Liver (tissue), 8 donors: ENCODE measurements at regions not wholly inside any gene's neighbourhood (a gene's known extent, or its start where the extent isn't known, plus 50 kb on each side); places are given as distances from the start of the nearest gene placed in this dataset.

Experiments used
- DNase-seq: peaks from one replicate; pipeline ENCODE4 v3.0.0-alpha.2; 2017; ENCODE audit warnings: low spot score
- H3K27ac ChIP-seq, 2 donors: one replicate each; pipeline ENCODE4 v1.7.0; 2013; ENCODE audit warnings: inconsistent platforms in 2 of 2, low read length in 2 of 2, control low read depth in 1 of 2, low read depth in 1 of 2, mild to moderate bottlenecking in 1 of 2
- H3K27me3 ChIP-seq, 4 donors: one replicate each; pipeline versions ENCODE4 v1.6.1 to v1.7.0; 2013; ENCODE audit warnings: low read length in 3 of 4, inconsistent platforms in 1 of 4, mild to moderate bottlenecking in 1 of 4, moderate library complexity in 1 of 4; ENCODE audit not compliant: control insufficient read depth in 4 of 4, insufficient read depth in 4 of 4
- H3K36me3 ChIP-seq, 4 donors: one replicate each; pipeline versions ENCODE4 v1.6.1 to v1.7.0; 2013; ENCODE audit warnings: low read length in 3 of 4, mild to moderate bottlenecking in 3 of 4, low read depth in 1 of 4, moderate library complexity in 1 of 4; ENCODE audit not compliant: control insufficient read depth in 4 of 4, insufficient read depth in 3 of 4
- H3K4me1 ChIP-seq, 4 donors: one replicate each; pipeline versions ENCODE4 v1.6.1 to v1.7.0; 2013; ENCODE audit warnings: low read length in 3 of 4, mild to moderate bottlenecking in 3 of 4, moderate library complexity in 1 of 4; ENCODE audit not compliant: control insufficient read depth in 4 of 4, insufficient read depth in 4 of 4
- H3K4me3 ChIP-seq, 3 donors: one replicate each; pipeline versions ENCODE4 v1.6.1 to v1.7.0; 2013; ENCODE audit warnings: low read length in 3 of 3, control low read depth in 1 of 3, low read depth in 1 of 3, mild to moderate bottlenecking in 1 of 3
- H3K9ac ChIP-seq, 2 donors: one replicate each; pipeline ENCODE4 v1.7.0; 2013; ENCODE audit warnings: low read length in 2 of 2, mild to moderate bottlenecking in 2 of 2, moderate library complexity in 2 of 2, control low read depth in 1 of 2, low read depth in 1 of 2
- H3K9me3 ChIP-seq, 4 donors: one replicate each; pipeline versions ENCODE4 v1.6.1 to v1.7.0; 2013; ENCODE audit warnings: low read length in 3 of 4; ENCODE audit not compliant: control insufficient read depth in 4 of 4
- ATF3 ChIP-seq: IDR thresholded peaks from 2 replicates; pipeline ENCODE4 v1.6.1; 2016; ENCODE audit warnings: antibody characterized with exemption
- EGR1 ChIP-seq, 2 donors: IDR thresholded peaks; 2 replicates each; pipeline ENCODE4 v1.6.1; 2016 to 2018; ENCODE audit warnings: antibody characterized with exemption in 2 of 2, low read depth in 2 of 2
- FOXA1 ChIP-seq: IDR thresholded peaks from 2 replicates; pipeline ENCODE4 v1.6.1; 2016; ENCODE audit warnings: antibody characterized with exemption
- FOXA2 ChIP-seq: IDR thresholded peaks from 2 replicates; pipeline ENCODE4 v1.6.1; 2016; ENCODE audit warnings: antibody characterized with exemption
- GABPA ChIP-seq, 2 donors: IDR thresholded peaks in 1 of 2; conservative IDR thresholded peaks in 1 of 2; 2 replicates each; pipeline ENCODE4 v1.6.1; 2016; ENCODE audit warnings: antibody characterized with exemption in 2 of 2, mild to moderate bottlenecking in 1 of 2, moderate library complexity in 1 of 2
- HNF4A ChIP-seq, 2 donors: conservative IDR thresholded peaks; 2 replicates each; pipeline ENCODE4 v1.6.1; 2016; ENCODE audit warnings: antibody characterized with exemption in 2 of 2, mild to moderate bottlenecking in 2 of 2
- HNF4G ChIP-seq: IDR thresholded peaks from 2 replicates; pipeline ENCODE4 v1.6.1; 2016; ENCODE audit warnings: antibody characterized with exemption
- NR2F2 ChIP-seq: IDR thresholded peaks from 2 replicates; pipeline ENCODE4 v1.6.1; 2016; ENCODE audit warnings: antibody characterized with exemption
- RAD21 ChIP-seq, 2 donors: IDR thresholded peaks; 2 replicates each; pipeline ENCODE4 v1.6.1; 2016; ENCODE audit warnings: antibody characterized with exemption in 2 of 2, mild to moderate bottlenecking in 2 of 2
- RXRA ChIP-seq, 2 donors: IDR thresholded peaks; 2 replicates each; pipeline ENCODE4 v1.6.1; 2017 to 2018; ENCODE audit warnings: antibody characterized with exemption in 2 of 2, mild to moderate bottlenecking in 1 of 2
- SP1 ChIP-seq: IDR thresholded peaks from 2 replicates; pipeline ENCODE4 v1.6.1; 2018; ENCODE audit warnings: antibody characterized with exemption, mild to moderate bottlenecking
- YY1 ChIP-seq: IDR thresholded peaks from 2 replicates; pipeline ENCODE4 v1.6.1; 2016; ENCODE audit warnings: antibody characterized with exemption, mild to moderate bottlenecking
- WGBS: extraction: QIAGEN DNeasy Blood & Tissue Kit; methylation state at CpG from one replicate; pipeline ENCODE4 v1.1.7; 2013; 5-methylcytosine and 5-hydroxymethylcytosine counted together
- TF ChIP-seq, protein P1 (sequence below): IDR thresholded peaks from 2 replicates; pipeline ENCODE4 v1.6.1; 2016; ENCODE audit warnings: antibody characterized with exemption
- TF ChIP-seq, protein P2 (sequence below): IDR thresholded peaks from 2 replicates; pipeline ENCODE4 v1.6.1; 2016; ENCODE audit warnings: antibody characterized with exemption
- TF ChIP-seq, protein P3 (sequence below): fragments of 150-350 bp; IDR thresholded peaks from 2 replicates; pipeline ENCODE4 v1.5.1; 2017; ENCODE audit warnings: improper control_type of control experiment, low read depth, low read length; ENCODE audit not compliant: missing input control
- donor health status: healthy.
- donor health status: healthy.
- donor health status: healthy.
- donor health status: healthy.
- donor health status: healthy.

DNA sequence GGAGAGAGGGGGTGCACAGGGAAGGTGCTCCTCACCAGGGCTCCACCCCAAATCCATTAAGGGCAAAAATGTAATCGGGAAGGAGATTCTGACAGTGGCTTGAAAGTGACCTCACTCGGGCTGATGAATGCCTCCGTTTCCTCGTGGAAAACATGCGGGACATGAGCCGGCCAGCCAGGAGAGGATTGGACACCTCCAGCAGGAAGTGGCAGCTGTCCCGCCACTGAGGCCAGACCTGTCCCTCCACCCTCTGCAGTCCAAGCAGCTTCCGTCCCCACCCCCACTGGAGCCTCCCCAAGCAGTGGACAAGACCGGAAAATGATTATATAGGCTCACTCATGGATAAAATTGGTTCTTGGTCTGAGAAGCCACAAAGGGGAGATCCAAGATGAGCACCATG is 82.1 kb upstream of the CCL1 start:
- Histone ChIP-seq H3K4me3 (no peak overlapping the region), H3K36me3 (no peaks in the 10 kb centered on the region), H3K27me3 (peaks cover 0 to 5% (median 0%) of the 10 kb centered on the region in 4 donors), H3K9me3 (no peaks in the 10 kb centered on the region), H3K9ac (no peak overlapping the region), H3K4me1 (no peaks in the 10 kb centered on the region), H3K27ac (no peak overlapping the region)
- TF ChIP-seq EGR1 (IDR thresholded peaks at IDR 0.05; ENCODE audit: low read depth in 2 of 2), result no peak
- no peak for TF ChIP-seq RAD21 (IDR thresholded peaks at IDR 0.05)
- no peak for TF ChIP-seq RXRA (IDR thresholded peaks at IDR 0.05)
- no peak for TF ChIP-seq SP1
- TF ChIP-seq FOXA2, result no peak
- TF ChIP-seq, protein P1, sequence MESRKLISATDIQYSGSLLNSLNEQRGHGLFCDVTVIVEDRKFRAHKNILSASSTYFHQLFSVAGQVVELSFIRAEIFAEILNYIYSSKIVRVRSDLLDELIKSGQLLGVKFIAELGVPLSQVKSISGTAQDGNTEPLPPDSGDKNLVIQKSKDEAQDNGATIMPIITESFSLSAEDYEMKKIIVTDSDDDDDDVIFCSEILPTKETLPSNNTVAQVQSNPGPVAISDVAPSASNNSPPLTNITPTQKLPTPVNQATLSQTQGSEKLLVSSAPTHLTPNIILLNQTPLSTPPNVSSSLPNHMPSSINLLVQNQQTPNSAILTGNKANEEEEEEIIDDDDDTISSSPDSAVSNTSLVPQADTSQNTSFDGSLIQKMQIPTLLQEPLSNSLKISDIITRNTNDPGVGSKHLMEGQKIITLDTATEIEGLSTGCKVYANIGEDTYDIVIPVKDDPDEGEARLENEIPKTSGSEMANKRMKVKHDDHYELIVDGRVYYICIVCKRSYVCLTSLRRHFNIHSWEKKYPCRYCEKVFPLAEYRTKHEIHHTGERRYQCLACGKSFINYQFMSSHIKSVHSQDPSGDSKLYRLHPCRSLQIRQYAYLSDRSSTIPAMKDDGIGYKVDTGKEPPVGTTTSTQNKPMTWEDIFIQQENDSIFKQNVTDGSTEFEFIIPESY, result no peak
- no peak for TF ChIP-seq YY1
- no peak for TF ChIP-seq NR2F2
- TF ChIP-seq HNF4A (conservative IDR thresholded peaks at IDR 0.05), result no peak
- TF ChIP-seq, protein P2, sequence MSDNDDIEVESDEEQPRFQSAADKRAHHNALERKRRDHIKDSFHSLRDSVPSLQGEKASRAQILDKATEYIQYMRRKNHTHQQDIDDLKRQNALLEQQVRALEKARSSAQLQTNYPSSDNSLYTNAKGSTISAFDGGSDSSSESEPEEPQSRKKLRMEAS, result no peak
- no peak for TF ChIP-seq GABPA (IDR thresholded peaks at IDR 0.05 in 1 of 2, conservative IDR thresholded peaks at IDR 0.05 in 1 of 2)
- TF ChIP-seq ATF3, result no peak
- no peak for TF ChIP-seq HNF4G
- no peak for TF ChIP-seq FOXA1
- DNase-seq, result no peak
- WGBS, result 70% methylated on average over 9 of the region's 9 CpGs

- Histone ChIP-seq H3K9ac (no peak overlapping the region), H3K4me3 (no peak overlapping the region), H3K36me3 (no peaks in the 10 kb centered on the region), H3K27me3 (no peaks in the 10 kb centered on the region), H3K4me1 (no peaks in the 10 kb centered on the region), H3K9me3 (no peaks in the 10 kb centered on the region), H3K27ac (no peak overlapping the region)
- WGBS, result 59% methylated on average over 12 of the region's 12 CpGs
- no peak for DNase-seq
- TF ChIP-seq RAD21 (IDR thresholded peaks at IDR 0.05), result peak; percentile 67 to 74
- TF ChIP-seq, protein P2, result no peak
- TF ChIP-seq, protein P3, sequence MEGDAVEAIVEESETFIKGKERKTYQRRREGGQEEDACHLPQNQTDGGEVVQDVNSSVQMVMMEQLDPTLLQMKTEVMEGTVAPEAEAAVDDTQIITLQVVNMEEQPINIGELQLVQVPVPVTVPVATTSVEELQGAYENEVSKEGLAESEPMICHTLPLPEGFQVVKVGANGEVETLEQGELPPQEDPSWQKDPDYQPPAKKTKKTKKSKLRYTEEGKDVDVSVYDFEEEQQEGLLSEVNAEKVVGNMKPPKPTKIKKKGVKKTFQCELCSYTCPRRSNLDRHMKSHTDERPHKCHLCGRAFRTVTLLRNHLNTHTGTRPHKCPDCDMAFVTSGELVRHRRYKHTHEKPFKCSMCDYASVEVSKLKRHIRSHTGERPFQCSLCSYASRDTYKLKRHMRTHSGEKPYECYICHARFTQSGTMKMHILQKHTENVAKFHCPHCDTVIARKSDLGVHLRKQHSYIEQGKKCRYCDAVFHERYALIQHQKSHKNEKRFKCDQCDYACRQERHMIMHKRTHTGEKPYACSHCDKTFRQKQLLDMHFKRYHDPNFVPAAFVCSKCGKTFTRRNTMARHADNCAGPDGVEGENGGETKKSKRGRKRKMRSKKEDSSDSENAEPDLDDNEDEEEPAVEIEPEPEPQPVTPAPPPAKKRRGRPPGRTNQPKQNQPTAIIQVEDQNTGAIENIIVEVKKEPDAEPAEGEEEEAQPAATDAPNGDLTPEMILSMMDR, result peak; percentile 27
Observed at GRCh38 chr17:34443619-34444469, 80.8 kb upstream of the CCL1 start.
